Ishikawa (cell line): ENCODE measurements at regions not wholly inside any gene's neighbourhood (a gene's known extent, or its start where the extent isn't known, plus 50 kb on each side); places are given as distances from the start of the nearest gene placed in this dataset.

Experiments
- CEBPB ChIP-seq: IDR thresholded peaks from 2 replicates; pipeline ENCODE4 v1.6.1; 2012
- CREB1 ChIP-seq: IDR thresholded peaks from 2 replicates; pipeline ENCODE4 v1.6.1; 2012; ENCODE audit warnings: low read depth
- EGR1 ChIP-seq: IDR thresholded peaks from 2 replicates; pipeline ENCODE4 v1.6.1; 2012
- EP300 ChIP-seq: IDR thresholded peaks from 2 replicates; pipeline ENCODE4 v1.6.1; 2012; ENCODE audit warnings: borderline replicate concordance
- FOXM1 ChIP-seq: IDR thresholded peaks from 2 replicates; pipeline ENCODE4 v1.6.1; 2012; ENCODE audit warnings: low read depth, borderline replicate concordance
- NFIC ChIP-seq: IDR thresholded peaks from 2 replicates; pipeline ENCODE4 v1.6.1; 2012
- RAD21 ChIP-seq: IDR thresholded peaks from 2 replicates; pipeline ENCODE4 v1.6.1; 2012; ENCODE audit warnings: low read depth
- TAF1 ChIP-seq: IDR thresholded peaks from 2 replicates; pipeline ENCODE4 v1.6.1; 2012; ENCODE audit warnings: low read depth, mild to moderate bottlenecking
- TCF12 ChIP-seq: IDR thresholded peaks from 2 replicates; pipeline ENCODE4 v1.6.1; 2012; ENCODE audit warnings: low read depth
- TEAD4 ChIP-seq: IDR thresholded peaks from 2 replicates; pipeline ENCODE4 v1.6.1; 2012
- YY1 ChIP-seq: IDR thresholded peaks from 2 replicates; pipeline ENCODE4 v1.6.1; 2012; ENCODE audit warnings: low read depth
- ZBTB7A ChIP-seq: IDR thresholded peaks from 2 replicates; pipeline ENCODE4 v1.6.1; 2012; ENCODE audit warnings: low read depth
- TF ChIP-seq, protein P1 (sequence below): IDR thresholded peaks from 2 replicates; pipeline ENCODE4 v1.6.1; 2012
- TF ChIP-seq, protein P2 (sequence below): IDR thresholded peaks from 2 replicates; pipeline ENCODE4 v1.6.1; 2012; ENCODE audit warnings: low read depth, mild to moderate bottlenecking
- TF ChIP-seq, protein P3 (sequence below): IDR thresholded peaks from 2 replicates; pipeline ENCODE4 v1.6.1; 2012

DNA sequence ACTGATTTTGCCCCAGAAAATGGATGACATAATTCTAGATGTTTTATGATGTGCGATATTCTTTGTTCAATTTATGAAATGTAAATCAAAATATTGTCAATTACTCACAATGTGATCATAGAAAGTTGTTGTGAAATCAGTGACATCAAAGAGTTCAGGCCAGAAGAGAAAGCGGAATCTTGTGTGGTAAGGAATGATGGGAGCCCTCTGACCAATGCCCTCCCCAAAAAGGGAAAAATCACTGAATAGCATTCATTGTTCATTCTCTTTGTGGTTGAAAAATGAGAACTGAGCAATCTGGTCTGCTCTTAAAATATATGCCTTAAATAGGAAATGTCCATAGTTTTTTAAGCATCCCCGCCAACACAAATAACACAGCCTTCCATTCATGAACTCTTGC, 247.1 kb upstream of the GRIK2 start:
- no peak for TF ChIP-seq CREB1
- TF ChIP-seq, protein P1, sequence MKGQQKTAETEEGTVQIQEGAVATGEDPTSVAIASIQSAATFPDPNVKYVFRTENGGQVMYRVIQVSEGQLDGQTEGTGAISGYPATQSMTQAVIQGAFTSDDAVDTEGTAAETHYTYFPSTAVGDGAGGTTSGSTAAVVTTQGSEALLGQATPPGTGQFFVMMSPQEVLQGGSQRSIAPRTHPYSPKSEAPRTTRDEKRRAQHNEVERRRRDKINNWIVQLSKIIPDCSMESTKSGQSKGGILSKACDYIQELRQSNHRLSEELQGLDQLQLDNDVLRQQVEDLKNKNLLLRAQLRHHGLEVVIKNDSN = no peak
- TF ChIP-seq, protein P2, sequence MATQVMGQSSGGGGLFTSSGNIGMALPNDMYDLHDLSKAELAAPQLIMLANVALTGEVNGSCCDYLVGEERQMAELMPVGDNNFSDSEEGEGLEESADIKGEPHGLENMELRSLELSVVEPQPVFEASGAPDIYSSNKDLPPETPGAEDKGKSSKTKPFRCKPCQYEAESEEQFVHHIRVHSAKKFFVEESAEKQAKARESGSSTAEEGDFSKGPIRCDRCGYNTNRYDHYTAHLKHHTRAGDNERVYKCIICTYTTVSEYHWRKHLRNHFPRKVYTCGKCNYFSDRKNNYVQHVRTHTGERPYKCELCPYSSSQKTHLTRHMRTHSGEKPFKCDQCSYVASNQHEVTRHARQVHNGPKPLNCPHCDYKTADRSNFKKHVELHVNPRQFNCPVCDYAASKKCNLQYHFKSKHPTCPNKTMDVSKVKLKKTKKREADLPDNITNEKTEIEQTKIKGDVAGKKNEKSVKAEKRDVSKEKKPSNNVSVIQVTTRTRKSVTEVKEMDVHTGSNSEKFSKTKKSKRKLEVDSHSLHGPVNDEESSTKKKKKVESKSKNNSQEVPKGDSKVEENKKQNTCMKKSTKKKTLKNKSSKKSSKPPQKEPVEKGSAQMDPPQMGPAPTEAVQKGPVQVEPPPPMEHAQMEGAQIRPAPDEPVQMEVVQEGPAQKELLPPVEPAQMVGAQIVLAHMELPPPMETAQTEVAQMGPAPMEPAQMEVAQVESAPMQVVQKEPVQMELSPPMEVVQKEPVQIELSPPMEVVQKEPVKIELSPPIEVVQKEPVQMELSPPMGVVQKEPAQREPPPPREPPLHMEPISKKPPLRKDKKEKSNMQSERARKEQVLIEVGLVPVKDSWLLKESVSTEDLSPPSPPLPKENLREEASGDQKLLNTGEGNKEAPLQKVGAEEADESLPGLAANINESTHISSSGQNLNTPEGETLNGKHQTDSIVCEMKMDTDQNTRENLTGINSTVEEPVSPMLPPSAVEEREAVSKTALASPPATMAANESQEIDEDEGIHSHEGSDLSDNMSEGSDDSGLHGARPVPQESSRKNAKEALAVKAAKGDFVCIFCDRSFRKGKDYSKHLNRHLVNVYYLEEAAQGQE = no peak
- TF ChIP-seq YY1 = no peak
- TF ChIP-seq EP300 = no peak
- no peak for TF ChIP-seq TAF1
- no peak for TF ChIP-seq FOXM1
- TF ChIP-seq ZBTB7A = no peak
- no peak for TF ChIP-seq EGR1
- TF ChIP-seq TEAD4 = no peak
- no peak for TF ChIP-seq CEBPB
- no peak for TF ChIP-seq NFIC
- TF ChIP-seq TCF12 = no peak
- TF ChIP-seq, protein P3, sequence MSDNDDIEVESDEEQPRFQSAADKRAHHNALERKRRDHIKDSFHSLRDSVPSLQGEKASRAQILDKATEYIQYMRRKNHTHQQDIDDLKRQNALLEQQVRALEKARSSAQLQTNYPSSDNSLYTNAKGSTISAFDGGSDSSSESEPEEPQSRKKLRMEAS = no peak
- TF ChIP-seq RAD21 = no peak

DNA sequence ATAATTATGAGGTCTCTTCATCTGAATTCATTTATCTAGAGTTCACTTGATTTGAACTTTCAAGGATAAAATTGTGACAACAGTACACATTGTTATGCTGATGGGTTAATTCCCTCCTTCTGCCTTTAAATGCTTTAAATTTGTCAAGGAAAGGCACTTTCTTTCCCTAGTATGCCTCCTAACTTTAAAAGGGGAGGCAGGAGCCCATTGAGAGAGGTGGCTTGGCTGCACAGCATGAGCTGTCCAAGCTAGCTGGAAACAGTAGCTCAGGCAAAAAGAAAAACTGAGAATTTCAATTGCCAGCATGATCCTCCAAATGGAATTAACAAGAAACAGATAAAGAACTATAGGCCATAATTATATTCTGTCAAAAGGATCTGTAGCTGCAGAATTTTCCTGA, 243.3 kb upstream of the GRIK2 start:
- TF ChIP-seq CEBPB (no peak), EP300 (no peak), NFIC (no peak), TEAD4 (no peak), ZBTB7A (no peak), TAF1 (no peak), TCF12 (no peak), EGR1 (no peak), CREB1 (no peak), FOXM1 (no peak), RAD21 (no peak), YY1 (no peak)
- TF ChIP-seq, protein P1 = no peak
- TF ChIP-seq, protein P3 = no peak
- TF ChIP-seq, protein P2 = no peak

DNA sequence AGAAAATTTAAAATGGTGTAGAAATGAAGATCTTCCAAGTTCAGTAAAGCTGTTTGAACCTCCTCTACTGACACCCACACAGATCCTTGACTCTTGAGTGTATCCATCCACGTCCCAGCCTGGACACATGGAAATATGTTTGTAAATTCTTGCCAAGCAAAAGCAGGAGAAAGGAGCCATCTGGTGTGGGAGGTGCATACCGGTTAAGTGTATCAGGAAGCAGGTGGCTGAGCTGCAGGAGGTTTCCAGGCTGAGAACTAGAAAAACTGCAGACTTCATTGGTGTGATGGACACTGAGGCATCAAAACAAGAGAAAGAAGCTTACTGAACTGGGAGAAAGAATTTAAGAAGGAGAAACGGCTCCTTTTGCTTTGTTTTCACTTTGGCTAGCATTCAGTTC, 229.9 kb upstream of the GRIK2 start:
- TF ChIP-seq TCF12 (no peak), EP300 (no peak), FOXM1 (no peak)

DNA sequence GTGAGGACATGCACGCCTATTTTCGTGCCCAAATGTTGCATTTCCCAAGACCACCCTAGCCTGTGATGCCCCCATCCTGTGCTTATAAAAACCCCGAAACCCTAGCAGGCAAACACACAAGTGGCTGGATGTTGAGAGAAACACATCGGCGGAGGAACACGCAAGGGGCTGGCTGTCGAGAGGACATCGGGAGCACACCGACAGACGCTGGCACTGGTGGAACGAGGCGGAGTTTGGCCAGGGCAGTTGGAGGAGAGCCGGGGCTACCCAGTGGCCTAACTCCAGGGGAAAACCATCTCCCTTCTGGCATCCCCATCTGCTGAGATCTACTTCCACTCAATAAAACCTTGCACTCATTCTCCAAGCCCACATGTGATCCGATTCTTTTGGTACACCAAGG, 225.9 kb upstream of the GRIK2 start:
- TF ChIP-seq TCF12 (no peak), TAF1 (no peak), RAD21 (no peak), CEBPB (no peak), YY1 (no peak)
- TF ChIP-seq, protein P2 = no peak
- TF ChIP-seq, protein P1 = no peak

DNA sequence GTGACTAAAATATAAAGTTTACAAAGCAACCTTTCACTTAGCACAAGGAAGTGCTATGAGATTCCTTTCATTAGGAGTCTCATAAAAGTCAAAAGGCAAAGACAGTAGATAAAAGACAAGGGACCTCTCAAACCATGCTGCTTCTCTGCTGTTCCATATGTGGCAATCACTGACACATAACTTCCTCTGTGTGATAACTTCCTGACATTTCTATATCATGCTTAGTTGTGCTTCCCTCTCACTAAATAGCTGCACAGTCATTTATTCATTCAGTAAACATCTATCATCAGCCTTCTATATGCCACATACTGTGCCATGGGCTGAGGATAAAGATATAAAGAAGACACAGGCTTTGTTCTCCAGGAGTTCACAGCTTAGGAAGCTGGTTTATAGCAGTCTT, 214.8 kb upstream of the GRIK2 start:
- TF ChIP-seq TEAD4 = no peak
- TF ChIP-seq EP300 = no peak
- TF ChIP-seq NFIC = no peak
- no peak for TF ChIP-seq RAD21
- TF ChIP-seq ZBTB7A = no peak
- no peak for TF ChIP-seq TAF1
- no peak for TF ChIP-seq YY1
- no peak for TF ChIP-seq CEBPB
- TF ChIP-seq EGR1 = no peak
